ENCODE measurements at regions not wholly inside any gene's neighbourhood (a gene's known extent, or its start where the extent isn't known, plus 50 kb on each side); places are given as distances from the start of the nearest gene placed in this dataset.

GRCh38 chr4:32172761-32173160 is 1452.6 kb downstream of the PCDH7 start:
- H3K27ac ChIP-seq: no peak overlapping the region
- TF ChIP-seq CTCF (IDR thresholded peaks at IDR 0.05): no peak
- no peak for TF ChIP-seq ZFX (IDR thresholded peaks at IDR 0.05; ENCODE audit: borderline replicate concordance)

GRCh38 chr4:32180086-32180485 is 1459.9 kb downstream of the PCDH7 start:
- TF ChIP-seq CTCF (IDR thresholded peaks at IDR 0.05): no peak
- no peak for TF ChIP-seq ZFX (IDR thresholded peaks at IDR 0.05; ENCODE audit: borderline replicate concordance)
- H3K27ac ChIP-seq: no peak overlapping the region

DNA sequence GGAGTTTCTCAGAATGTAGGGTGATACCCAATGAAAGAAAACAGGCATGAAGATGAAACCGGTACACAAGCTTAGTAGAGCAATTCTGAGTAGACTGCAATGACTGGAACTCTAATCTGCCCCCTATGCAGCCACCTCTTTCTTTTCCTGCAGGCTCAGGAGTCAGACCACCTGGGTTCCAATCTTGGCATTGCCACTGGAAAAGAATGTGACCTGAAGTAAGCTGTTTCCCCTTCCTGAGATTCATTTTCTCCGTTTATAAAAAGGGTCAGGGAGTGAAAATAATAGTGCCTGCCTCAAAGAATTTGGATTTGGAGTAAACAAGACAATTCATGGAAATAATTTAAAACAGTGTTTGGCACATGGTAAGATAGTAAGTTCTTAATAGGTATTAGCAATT is 1464.0 kb downstream of the PCDH7 start:
- TF ChIP-seq ZFX (IDR thresholded peaks at IDR 0.05; ENCODE audit: borderline replicate concordance) (no peak), CTCF (IDR thresholded peaks at IDR 0.05) (no peak)

GRCh38 chr4:32189130-32189529 is 1469.0 kb downstream of the PCDH7 start:
- TF ChIP-seq CTCF (IDR thresholded peaks at IDR 0.05) (no peak), ZFX (IDR thresholded peaks at IDR 0.05; ENCODE audit: borderline replicate concordance) (no peak)
- H3K27ac ChIP-seq: no peak overlapping the region

More for the DNA sequence above, 1464.0 kb downstream of the PCDH7 start:
- peak overlapping the region; percentile 47 for H3K27ac ChIP-seq

DNA sequence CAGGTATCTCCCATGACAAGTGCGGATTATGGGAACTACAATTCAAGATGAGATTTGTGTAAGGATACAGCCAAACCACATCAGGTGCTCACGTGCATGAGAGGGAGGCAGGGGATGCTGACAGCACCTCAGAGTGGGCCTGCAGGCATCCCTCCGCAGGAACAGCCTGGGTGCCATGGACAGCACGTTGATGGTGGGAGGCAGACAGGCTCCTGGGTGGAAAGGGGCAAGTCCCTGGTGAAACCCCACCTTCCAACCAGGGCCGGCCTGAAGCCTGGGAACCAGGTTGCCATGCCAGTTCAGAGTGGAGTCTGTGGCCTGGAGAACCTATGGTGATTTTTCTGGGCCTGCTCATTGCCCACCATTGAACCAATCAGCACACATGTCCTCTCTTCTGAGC is 1469.6 kb downstream of the PCDH7 start:
- TF ChIP-seq ZFX (IDR thresholded peaks at IDR 0.05; ENCODE audit: borderline replicate concordance) (no peak), CTCF (IDR thresholded peaks at IDR 0.05) (no peak)
- H3K27ac ChIP-seq: no peak overlapping the region

DNA sequence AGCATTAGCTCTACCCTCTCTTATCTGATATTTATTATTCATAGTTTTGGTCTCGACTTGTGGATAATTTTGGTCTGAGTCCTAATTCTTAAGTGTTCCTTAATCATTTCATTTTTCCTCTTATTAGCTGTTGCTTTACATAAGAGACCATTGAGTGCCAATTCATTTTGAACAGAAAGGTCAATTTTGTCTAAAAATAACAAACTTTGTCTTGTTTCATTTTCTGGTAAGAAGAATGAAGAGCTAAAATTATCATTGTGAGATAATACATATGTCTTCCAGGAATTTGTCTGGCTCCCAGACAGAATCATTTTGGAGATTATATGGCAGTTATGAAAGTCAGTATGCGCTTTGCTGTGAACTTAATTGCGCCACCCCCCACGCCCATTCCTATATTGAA is 1471.8 kb downstream of the PCDH7 start:
- no peak for TF ChIP-seq ZFX (IDR thresholded peaks at IDR 0.05; ENCODE audit: borderline replicate concordance)
- TF ChIP-seq CTCF (IDR thresholded peaks at IDR 0.05): no peak
- no peak overlapping the region for H3K27ac ChIP-seq

DNA sequence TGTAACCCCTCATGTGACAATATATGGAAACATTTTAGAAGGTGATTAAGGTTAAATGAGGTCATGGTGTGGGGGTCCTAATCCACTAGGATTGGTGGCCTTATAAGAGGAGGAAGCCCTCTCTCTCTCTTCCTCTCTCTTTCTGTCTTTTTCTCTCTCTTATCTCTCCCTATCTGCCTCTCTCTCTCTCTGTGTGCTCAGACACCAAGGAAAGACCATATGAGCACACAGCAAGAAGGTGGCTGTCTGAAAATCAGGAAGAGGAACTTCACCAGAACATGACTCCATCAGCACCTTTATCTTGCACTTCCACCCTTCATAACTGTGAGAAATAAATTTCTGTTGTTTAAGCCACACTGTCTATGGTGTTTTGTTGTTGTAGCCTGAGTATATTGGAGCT is 1472.2 kb downstream of the PCDH7 start:
- TF ChIP-seq ZFX (IDR thresholded peaks at IDR 0.05; ENCODE audit: borderline replicate concordance) (no peak), CTCF (IDR thresholded peaks at IDR 0.05) (no peak)
- no peak overlapping the region for H3K27ac ChIP-seq

All from 22Rv1 (cell line).